Tibial nerve (tissue), 4 donors: ENCODE measurements at regions not wholly inside any gene's neighbourhood (a gene's known extent, or its start where the extent isn't known, plus 50 kb on each side); places are given as distances from the start of the nearest gene placed in this dataset.

Experiments
- DNase-seq, 2 donors: peaks; one replicate each; pipeline ENCODE4 v3.0.0-alpha.2; 2019; ENCODE audit warnings: low spot score in 2 of 2
- H3K27ac ChIP-seq, 4 donors: fragments of 200-600 bp; sonication (generic) in 3 of 4; one replicate each; pipeline ENCODE4 v1.5.1; 2017 to 2019; ENCODE audit warnings: mild to moderate bottlenecking in 1 of 4
- H3K27me3 ChIP-seq, 2 donors: fragments of 200-600 bp; sonication (generic) in 1 of 2; one replicate each; pipeline versions ENCODE4 v1.5.1 to v1.6.0; 2017 to 2019
- H3K36me3 ChIP-seq, 3 donors: fragments of 200-600 bp; sonication (generic); one replicate each; pipeline ENCODE4 v1.5.1; 2018 to 2019
- H3K4me1 ChIP-seq, 4 donors: fragments of 200-600 bp; sonication (generic) in 3 of 4; one replicate each; pipeline ENCODE4 v1.5.1; 2017 to 2019
- H3K4me3 ChIP-seq, 4 donors: fragments of 200-600 bp; sonication (generic) in 3 of 4; one replicate each; pipeline ENCODE4 v1.5.1; 2017 to 2019; ENCODE audit warnings: mild to moderate bottlenecking in 1 of 4, moderate library complexity in 1 of 4
- H3K9me3 ChIP-seq, 4 donors: fragments of 200-600 bp; sonication (generic) in 3 of 4; one replicate each; pipeline ENCODE4 v1.5.1; 2017 to 2019
- CTCF ChIP-seq, 5 experiments: fragments of 200-600 bp in 3 of 5; fragments of 450-650 bp in 2 of 5; sonication (generic) in 3 of 5; IDR thresholded peaks; one replicate each; pipeline ENCODE4 v1.5.1; 2016 to 2019; ENCODE audit warnings: antibody characterized with exemption in 5 of 5, mild to moderate bottlenecking in 3 of 5, moderate library complexity in 2 of 5
- EP300 ChIP-seq, 2 donors: sonication (generic); formaldehyde crosslinking; IDR thresholded peaks; one replicate each; pipeline ENCODE4 v1.6.1; 2017; ENCODE audit warnings: antibody characterized with exemption in 2 of 2, mild to moderate bottlenecking in 1 of 2
- POLR2A ChIP-seq, 2 donors: fragments of 450-650 bp; IDR thresholded peaks; one replicate each; pipeline ENCODE4 v1.6.1; 2017; ENCODE audit warnings: antibody characterized with exemption in 2 of 2, mild to moderate bottlenecking in 2 of 2, moderate library complexity in 2 of 2
- WGBS, 2 donors: methylation state at CpG; one replicate each; pipeline ENCODE4 v1.1.5; 2018; 5-methylcytosine and 5-hydroxymethylcytosine counted together

- Histone ChIP-seq H3K9me3 (peaks cover 0 to 9% (median 1%) of the 10 kb centered on the region in 4 donors), H3K4me1 (no peaks in the 10 kb centered on the region), H3K27ac (no peak overlapping the region), H3K4me3 (no peak overlapping the region), H3K27me3 (no peaks in the 10 kb centered on the region), H3K36me3 (no peaks in the 10 kb centered on the region)
- TF ChIP-seq EP300 (IDR thresholded peaks at IDR 0.05) (no peak), CTCF (IDR thresholded peaks at IDR 0.05) (no peak), POLR2A (IDR thresholded peaks at IDR 0.05) (no peak)
- no peak for DNase-seq
- 49 to 51% methylated on average over 7 of the region's 7 CpGs for WGBS, 2 donors
Observed at GRCh38 chr1:214847071-214847810, 235.3 kb upstream of the KCNK2 start.

- H3K36me3 ChIP-seq: no peaks in the 10 kb centered on the region
- no peak overlapping the region for H3K27ac ChIP-seq
- no peak overlapping the region for H3K4me3 ChIP-seq
- peaks cover 0 to 9% (median 1%) of the 10 kb centered on the region in 4 donors for H3K9me3 ChIP-seq
- H3K27me3 ChIP-seq: no peaks in the 10 kb centered on the region
- TF ChIP-seq CTCF (IDR thresholded peaks at IDR 0.05) (no peak), POLR2A (IDR thresholded peaks at IDR 0.05) (no peak), EP300 (IDR thresholded peaks at IDR 0.05) (no peak)
- no peaks in the 10 kb centered on the region for H3K4me1 ChIP-seq
- DNase-seq: no peak
- 70 to 71% methylated on average over 2 of the region's 2 CpGs for WGBS, 2 donors
Observed at GRCh38 chr1:214848101-214848500, 234.4 kb upstream of the KCNK2 start.

- no peak for DNase-seq
- 87% methylated on average over 3 of the region's 3 CpGs for WGBS, 2 donors
- Histone ChIP-seq H3K36me3 (no peaks in the 10 kb centered on the region), H3K9me3 (peaks cover 0 to 9% (median 1%) of the 10 kb centered on the region in 4 donors), H3K4me1 (no peaks in the 10 kb centered on the region), H3K27me3 (no peaks in the 10 kb centered on the region), H3K4me3 (no peak overlapping the region), H3K27ac (no peak overlapping the region)
- TF ChIP-seq CTCF (IDR thresholded peaks at IDR 0.05): no peak
- TF ChIP-seq EP300 (IDR thresholded peaks at IDR 0.05): no peak
- TF ChIP-seq POLR2A (IDR thresholded peaks at IDR 0.05): no peak
Observed at GRCh38 chr1:214850432-214851050, 232.0 kb upstream of the KCNK2 start.

GRCh38 chr1:214853340-214853739 is 229.2 kb upstream of the KCNK2 start:
- TF ChIP-seq CTCF (IDR thresholded peaks at IDR 0.05) (no peak), POLR2A (IDR thresholded peaks at IDR 0.05) (no peak), EP300 (IDR thresholded peaks at IDR 0.05) (no peak)
- DNase-seq: no peak
- Histone ChIP-seq H3K27me3 (no peaks in the 10 kb centered on the region), H3K36me3 (no peaks in the 10 kb centered on the region), H3K27ac (no peak overlapping the region), H3K4me1 (no peaks in the 10 kb centered on the region), H3K9me3 (peaks cover 0 to 9% (median 1%) of the 10 kb centered on the region in 4 donors), H3K4me3 (no peak overlapping the region)
- WGBS, 2 donors: 86 to 90% methylated on average over 4 of the region's 4 CpGs

- H3K27ac ChIP-seq: no peak overlapping the region
- H3K4me1 ChIP-seq: no peaks in the 10 kb centered on the region
- WGBS, 2 donors: 89 to 98% methylated on average over 1 of the region's 1 CpG
- H3K36me3 ChIP-seq: no peaks in the 10 kb centered on the region
- H3K4me3 ChIP-seq: no peak overlapping the region
- TF ChIP-seq POLR2A (IDR thresholded peaks at IDR 0.05) (no peak), CTCF (IDR thresholded peaks at IDR 0.05) (no peak), EP300 (IDR thresholded peaks at IDR 0.05) (no peak)
- H3K9me3 ChIP-seq: peaks cover 0 to 9% (median 1%) of the 10 kb centered on the region in 4 donors
- H3K27me3 ChIP-seq: no peaks in the 10 kb centered on the region
- DNase-seq: no peak
Observed at GRCh38 chr1:214854126-214854875, 228.2 kb upstream of the KCNK2 start.
